Fibroblast of gingiva (primary cell): ENCODE measurements at regions not wholly inside any gene's neighbourhood (a gene's known extent, or its start where the extent isn't known, plus 50 kb on each side); places are given as distances from the start of the nearest gene placed in this dataset.
"Not testable (repeated sequence)": the region's sequence is repeated elsewhere in the genome, so short reads cannot be mapped to it uniquely, and the experiment has no call there.

ENCODE experiments used
- DNase-seq: peaks from one replicate; pipeline ENCODE4 v3.0.0-alpha.2; 2011; ENCODE audit warnings: low read depth

DNA sequence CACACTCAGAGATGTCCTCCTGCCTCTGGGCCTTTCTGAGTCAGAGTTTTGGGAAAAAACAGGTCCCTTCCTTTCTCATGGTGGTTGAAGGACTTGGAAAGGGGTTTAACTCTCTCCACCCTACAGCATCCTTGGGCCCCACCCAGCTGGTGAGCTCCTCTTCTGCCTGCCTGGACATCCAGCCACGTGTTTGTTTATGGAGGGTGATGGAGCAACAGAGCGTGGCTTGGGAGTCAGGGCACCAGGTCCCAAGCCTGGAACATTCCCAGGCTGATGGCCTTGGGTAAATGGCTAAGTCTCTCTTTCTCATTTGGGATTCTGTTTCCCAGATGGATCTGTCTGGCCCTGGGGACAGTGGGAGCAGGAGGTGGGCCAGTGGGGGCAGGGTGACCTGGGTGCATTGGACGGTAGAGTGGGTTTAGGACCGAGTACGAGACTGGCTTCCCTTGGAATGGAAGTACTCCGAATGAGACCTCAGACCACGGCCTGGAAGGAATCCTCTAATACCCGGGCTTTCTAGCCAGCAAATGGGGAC is 141.1 kb upstream of the IRX2 start:
- DNase-seq: no peak

DNA sequence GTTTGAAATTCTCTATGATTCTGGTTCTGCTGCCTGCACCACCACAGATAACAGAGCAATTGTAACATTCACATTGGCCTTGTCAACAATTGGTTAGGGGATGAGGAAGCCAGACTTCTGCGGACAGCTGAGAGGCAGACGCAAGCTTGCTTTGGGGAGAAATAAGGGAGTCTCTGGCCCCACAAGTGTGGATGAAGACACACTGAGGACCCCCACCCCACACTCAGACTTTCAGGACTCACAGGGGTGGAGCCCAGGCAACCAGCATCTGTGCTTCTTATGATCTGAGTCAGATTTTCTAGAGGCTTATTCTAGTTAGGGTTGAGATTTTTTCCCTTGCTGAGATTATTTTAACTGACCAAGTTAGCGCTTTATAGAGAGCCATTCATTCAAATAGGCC is 140.3 kb upstream of the IRX2 start:
- DNase-seq: no peak

DNA sequence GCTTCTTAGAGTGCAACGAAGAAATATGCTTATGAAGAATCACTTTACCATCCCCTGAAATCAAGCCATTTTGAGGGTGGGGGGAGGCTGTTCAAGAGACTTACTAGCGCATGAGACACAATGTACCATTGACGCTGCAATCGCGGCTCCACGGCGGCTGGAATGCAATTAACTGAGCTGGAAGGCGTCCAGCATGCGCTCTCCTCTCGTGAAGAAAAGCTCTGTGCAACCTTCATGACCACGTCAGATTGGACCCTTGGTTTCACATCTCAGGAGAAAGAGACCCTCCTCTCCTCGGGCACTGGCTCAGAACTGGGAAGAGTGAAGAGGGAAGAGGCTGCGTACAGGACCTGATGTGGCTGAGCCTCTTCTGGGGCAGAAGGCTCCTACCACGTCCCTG is 138.5 kb upstream of the IRX2 start:
- DNase-seq: no peak

DNA sequence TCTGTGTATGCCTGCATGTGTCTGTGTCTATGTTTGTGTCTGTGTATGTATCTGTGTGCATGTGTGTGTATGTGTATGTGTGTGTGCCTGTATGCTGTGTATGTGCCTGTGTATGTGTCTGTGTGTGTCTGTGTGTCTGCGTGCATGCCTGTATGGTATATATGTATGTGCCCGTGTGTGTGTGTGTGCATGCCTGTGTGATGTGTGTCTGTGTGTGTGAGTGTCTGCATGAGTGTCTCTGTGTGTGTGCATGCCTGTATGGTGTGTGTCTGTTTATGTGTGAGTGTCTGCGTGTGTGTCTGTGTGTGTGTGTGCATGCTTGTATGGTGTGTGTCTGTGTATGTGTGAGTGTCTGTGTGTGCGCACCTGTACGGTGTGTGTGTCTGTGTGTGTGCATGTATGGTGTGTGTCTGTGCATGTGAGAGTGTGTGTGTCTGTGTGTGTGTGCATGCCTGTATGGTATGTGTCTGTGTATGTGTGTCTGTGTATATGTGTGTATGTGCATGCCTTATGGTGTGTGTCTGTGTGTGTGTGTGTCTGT is 137.1 kb upstream of the IRX2 start:
- DNase-seq: no peak

DNA sequence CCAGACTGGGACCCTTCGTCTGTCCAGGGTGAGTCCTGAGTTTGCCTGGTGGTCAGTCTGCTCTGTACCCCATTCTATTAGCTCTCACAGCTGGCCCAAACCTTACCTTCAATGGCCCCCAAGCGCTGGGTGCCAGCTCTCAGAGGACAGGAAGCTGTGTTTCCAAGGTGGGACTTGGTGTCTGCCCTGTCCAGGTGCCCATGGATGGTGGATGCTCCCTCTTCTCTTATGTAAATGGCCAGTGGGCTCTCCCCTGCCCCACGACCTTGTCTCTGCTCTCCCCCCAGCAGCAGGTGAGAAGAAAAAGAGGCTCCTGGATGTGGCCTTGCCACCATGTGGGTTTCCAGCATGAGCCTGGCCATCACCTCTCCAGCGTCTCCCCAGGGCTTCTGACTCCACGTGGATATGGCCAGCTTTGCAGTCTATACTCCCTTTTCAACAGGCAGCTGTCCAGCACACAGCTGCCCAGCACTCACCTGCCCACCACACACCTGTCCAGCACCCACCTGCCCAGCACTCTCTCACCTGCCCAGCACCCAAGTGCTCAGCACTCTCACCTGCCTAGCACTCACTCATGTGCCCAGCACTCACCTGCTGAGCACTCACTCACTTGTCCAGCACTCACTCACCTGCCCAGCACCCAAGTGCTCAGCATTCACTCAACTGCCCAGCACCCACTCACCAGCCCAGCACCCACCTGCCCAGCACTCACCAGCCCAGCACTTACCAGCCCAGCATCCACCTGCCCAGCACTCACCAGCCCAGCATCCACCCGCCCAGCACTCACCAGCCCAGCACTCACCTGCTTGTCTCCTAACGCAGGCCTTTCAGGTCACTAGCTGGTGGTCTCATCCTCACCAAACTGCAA is 136.2 kb upstream of the IRX2 start:
- DNase-seq: no peak

DNA sequence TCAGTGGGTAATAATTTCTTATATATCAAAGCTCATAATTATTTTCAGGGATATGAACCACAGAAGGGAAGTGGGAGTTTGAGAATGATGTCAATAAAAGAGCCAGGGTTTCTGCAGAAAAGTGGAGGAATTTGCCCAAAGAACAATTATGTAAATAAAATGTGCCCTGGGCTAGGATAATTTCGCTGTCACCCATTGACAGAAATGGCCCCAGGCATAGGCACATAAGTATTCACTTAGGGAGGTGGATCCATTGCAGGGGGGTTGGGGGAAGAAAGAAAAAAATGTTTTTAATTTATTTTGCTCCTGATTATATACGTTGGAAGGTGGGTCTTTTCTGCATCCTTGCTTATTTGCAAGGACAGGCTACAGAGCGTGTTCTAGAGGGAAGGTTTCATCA is 135.1 kb upstream of the IRX2 start:
- no peak for DNase-seq

DNA sequence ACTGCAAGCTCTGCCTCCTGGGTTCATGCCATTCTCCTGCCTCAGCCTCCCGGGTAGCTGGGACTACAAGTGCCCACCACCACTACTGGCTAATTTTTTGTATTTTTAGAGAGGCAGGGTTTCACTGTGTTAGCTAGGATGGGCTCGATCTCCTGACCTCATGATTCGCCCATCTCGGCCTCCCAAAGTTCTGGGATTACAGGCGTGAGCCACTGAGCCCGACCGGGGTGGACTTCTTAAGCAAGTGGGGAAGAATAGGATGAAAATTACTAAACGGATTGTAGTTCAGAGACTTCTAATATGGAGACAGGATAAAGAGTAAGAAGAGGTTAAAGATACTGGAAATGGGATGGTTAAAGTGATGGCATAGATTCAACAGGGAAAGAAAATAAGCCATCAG is 132.3 kb upstream of the IRX2 start:
- DNase-seq: no peak

DNA sequence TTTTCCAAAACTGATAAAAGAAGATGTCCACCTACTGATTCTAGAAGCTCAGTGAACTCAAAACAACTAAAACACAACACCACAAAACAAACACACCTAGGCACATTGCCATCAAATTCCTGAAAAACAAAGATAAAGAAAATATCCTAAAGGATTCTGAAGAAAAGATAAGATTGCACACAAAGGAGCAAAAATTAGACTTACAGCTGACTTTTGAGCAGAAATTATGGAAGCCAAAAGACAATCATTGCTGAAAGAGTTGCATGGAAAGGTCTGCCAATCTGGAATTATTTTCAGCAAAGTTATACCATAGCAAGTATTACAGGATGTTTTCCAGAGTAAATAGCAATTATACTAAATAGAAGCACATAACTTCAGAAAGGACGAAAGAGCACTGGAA is 128.2 kb upstream of the IRX2 start:
- DNase-seq: no peak

DNA sequence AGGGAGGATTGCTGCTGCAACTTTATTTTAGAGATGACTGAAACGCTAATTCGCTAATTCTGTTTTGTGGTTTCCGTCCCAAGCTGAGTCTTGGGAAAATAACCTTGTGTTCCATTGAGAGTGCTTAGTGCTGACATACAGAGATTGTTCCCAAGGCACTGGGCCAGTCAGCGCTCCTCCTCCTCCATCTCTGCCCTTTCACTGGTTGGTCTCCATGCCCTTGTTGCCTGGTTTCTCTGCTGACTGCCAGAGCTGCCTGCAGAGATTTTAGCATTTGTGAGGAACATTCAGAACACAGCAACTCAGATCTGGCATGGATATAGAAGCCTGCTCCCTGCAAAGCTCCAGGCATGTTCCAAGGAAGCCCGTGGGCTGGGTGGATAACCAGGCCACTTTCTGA is 126.0 kb upstream of the IRX2 start:
- no peak for DNase-seq

DNA sequence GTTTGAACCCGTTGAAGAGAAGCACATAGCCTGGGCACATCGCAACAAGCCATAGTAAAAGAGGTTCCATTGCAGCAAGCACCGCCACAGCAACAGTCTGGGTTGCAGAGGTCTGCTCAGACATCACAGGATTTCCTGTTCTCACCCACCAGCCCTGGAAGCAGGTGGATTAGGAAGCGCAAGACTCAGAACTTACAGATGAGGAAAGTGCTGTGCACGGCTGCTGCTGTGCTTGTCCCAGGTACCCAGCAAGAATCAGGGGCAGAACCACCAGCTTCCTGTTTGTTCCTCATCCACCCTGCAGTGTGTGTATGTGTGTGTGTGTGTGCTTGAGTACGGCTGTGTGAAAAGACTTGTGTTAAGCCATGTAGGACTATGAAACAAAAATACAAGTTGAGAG is 124.7 kb upstream of the IRX2 start:
- DNase-seq: no peak

DNA sequence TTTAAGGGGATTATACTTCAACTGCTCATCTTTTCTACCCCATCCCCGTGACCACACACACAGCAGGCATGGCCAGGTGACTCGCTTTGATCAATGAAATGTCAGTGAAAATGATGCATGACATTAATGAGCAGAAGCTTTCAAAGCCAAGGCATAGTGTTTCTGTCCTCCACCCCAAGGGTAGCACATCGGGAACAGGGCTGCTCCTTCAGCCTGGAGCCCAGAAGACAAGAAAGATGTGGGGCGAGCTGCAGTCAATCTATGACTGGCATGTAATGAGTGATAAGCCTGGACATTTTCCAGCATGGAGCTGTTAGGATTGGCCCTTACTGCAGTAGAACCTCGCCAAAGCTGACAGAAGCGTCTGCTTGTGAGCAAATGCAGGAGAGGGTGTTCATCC is 122.6 kb upstream of the IRX2 start:
- no peak for DNase-seq

DNA sequence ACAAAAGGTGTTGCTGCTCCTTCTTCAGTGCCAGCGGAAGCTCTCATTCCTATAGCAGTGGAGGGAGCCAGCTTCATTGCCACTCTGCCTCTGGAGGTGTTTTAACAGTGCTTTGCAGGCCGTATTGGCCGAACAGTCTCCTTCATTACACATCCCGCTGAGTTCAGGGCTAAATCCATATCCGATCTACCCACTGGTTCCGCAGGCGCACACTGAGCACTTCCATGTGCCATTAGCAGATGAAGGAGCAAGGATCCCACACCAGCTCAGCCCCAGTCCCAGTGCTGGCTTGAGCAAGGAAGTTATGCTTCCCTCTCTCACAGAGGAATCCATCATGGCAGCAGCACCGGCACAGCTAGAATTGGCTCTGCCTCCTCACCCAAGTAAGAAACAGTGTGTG is 121.2 kb upstream of the IRX2 start:
- no peak for DNase-seq

DNA sequence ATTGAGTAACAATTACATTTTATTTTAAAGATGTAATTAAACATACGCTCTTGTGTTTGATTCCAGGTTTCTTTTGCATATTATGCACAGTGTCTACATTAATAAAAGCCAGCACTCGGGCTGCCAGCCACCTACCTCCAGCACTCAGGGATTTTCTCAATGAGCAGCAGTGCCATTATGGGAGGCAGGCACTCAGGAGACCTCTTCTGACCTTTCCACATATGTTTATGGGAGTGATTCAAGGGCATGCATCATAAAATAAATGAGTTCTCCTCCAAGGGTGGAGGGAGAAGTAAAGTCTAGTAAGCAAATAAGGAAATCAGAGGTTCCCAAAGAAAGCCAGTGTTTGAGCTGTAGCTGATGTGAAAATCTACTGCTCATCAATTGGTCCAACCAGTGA is 119.8 kb upstream of the IRX2 start:
- DNase-seq: no peak

DNA sequence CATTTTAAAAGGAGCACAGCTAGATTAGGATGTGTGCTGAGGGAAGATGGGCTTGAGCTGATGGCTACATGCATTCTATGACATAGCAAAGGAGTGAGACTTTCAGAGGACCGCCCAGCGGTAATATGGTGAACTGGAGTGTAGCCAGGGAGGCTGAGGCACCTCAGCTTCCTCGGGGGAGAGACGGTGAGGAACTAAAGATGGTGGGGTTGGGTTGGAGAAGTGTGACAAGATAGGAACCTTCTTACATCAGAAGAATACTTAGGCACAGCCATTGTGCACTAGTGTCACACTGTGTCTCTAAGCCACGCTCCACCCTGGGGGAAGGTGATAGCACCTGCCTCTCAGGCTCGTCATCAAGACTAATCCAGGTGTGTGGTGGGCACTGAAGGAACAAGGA is 118.0 kb upstream of the IRX2 start:
- DNase-seq: no peak

DNA sequence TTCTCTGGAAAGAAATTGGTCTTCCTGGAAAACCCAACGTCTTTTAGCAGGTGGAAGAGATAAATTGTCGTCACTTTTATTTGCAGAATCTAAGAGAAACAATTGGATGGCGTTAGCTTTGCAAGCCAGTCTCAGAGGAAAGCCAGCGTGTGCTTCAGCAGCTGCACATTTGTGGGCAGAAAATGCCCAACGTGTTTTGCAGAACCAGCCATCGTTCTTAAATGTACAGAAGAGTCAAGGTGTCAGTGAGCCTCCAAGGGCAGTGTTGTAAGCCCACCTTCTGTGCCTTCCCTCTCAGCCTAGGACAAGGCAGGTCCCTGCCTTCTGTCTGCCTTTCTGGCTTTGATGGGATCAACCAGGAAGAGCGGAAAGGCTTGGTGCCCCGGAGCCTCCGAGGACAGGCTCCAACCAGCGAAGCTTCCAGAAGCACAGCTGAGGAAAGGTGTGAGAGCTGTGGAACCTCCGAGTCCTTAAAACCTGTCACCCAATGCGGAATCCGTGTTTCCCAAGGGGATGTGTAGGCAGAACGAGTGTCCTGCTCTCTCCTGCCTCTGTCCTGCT is 116.0 kb upstream of the IRX2 start:
- DNase-seq: no peak

DNA sequence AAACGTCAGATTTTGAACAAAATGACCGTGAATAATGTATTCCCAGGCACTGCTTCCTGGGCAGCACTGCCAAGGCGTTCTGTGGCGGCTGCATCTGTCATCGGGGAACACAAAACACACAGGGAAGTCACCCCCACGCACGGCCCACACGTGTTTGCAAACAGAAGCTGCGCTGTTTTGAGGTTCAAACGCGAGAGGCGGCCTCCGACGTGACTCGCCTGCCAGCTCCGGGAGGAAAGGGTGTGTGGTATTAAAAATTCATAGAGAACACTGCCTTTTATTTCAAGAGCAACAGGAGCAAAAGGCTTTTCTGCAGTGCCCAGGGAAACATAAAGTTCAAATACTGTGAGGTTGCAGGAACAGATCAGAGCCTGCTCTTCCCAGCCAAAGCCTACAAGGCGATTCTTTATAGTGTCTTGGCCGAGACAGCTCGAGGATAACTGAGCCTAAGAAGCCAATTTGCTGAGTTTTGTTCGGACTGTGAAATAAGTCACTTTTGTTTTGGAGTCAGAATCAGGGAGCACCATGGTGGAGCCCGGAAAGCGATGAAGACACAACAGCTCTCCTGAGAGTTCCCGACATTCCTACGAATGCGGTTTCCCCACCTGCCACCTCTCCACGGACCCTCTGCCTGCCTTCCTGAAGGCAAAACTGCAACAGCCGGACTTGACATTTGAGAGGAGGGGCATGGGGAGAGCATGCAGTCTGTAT is 115.3 kb upstream of the IRX2 start:
- DNase-seq: no peak

DNA sequence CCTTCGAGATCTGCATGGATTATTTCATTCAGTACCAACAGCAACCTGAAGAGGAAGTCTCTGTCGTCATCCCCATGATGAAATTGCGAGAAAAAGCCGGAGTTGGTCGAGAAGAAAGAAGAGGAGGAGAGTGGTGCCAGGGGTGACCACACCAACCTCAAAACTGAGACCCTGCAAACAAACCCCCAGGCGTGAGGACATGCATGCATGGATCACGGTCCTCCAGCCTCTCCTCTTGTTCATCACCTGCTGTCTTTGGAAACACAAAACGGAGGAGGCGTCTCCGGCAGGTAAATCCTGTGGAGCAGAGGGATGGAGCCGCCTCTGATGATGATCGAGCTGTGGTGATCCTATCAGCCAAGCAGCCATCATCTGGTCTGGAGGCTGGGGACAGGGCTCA is 114.4 kb upstream of the IRX2 start:
- DNase-seq: no peak

DNA sequence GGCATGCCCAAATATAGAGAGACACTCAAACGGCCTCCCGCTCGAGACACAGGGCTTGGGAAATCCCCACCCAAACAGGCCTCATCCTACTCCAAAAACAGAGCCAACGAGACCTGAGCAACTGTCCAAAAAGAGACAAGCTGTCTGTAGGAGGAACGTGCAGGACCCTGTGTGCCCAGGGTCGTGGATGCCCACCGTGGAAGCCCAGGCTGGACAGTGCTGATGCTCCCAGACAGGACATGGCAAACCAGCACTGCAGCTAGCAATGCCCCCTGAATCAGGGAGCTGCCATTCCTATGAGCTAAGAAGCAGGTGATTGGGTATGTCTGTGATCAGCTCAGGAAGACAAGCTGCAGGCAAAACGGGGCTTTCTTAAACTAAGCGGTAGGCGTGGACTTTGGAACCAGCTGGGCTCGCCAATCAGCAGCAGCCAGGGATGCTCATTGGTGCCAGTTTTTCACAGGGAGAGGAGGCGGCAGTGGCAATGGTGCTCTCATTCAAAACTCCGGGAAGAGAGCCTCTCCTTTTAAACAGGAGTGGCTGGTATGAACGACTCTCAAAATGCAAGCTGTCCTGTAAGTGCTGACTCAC is 113.1 kb upstream of the IRX2 start:
- DNase-seq: no peak

DNA sequence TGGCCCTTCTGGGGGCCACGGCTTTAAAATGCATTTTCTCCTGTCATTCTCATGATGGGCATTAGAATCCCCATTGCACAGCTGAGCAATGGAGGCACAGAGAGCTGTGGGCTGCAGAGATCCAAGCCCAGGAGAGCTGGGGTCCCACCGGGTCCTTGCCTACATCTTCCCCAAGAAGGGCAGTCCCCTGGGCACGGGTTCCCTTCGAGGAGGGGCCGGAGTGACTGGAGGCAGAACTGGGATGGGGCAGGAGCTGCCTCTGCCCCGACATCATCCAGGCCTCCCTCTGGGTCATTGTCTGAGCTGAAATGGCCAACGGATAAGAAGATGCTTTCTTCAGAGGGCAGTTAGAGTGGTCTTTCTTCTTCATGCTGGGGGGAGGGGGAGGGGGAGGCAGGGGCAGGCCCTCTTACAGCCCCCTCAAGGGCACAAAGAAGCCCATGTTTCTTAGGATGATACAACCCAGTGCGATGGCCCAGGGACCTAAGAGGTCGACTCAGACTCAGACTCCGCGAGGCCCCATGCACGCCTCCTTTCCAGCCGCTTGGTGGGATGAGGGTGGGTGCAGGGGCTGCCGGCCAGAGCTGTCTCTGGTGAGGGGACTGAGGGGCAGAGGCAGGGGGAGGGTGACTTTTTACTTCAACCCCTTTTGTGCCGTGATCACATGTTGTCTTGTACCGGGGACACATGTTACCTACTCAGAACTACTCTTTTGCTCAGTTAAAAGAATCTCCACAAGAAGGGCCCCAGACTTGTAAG is 112.4 kb upstream of the IRX2 start:
- DNase-seq: no peak

DNA sequence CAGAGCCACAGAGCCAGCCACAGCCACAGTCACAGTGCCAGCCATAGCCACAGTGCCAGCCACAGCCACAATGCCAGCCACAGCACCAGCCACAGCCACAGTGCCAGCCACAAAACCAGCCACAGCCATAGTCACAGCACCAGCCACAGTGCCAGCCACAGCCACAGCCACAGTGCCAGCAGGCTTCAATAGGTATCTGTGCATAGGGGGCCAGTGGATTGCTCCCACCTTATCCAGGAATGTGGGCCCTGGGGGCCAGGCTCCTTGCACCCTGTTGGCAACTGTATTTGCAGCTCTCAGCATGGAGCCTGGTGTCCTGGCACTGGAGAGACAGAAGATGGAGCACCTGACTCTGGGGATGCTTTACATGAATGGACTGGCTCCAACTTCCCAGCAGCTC is 111.7 kb upstream of the IRX2 start:
- no peak for DNase-seq

DNA sequence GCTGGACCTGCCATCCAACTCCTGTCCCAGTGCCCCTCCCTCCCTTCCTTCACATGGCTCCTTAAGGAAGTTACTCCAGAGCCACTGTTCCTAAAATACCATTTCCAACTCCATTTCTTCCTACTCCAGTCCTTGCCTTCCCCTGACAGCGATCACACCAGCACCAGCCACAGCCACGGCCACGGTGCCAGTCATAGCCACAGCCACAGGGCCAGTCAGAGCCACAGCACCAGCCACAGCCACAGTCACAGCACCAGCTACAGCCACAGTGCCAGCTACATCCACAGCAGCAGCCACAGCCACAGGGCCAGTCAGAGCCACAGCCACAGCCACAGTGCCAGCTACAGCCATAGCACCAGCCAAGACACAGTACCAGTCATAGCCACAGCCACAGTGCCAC is 110.7 kb upstream of the IRX2 start:
- DNase-seq: not testable (repeated sequence)

DNA sequence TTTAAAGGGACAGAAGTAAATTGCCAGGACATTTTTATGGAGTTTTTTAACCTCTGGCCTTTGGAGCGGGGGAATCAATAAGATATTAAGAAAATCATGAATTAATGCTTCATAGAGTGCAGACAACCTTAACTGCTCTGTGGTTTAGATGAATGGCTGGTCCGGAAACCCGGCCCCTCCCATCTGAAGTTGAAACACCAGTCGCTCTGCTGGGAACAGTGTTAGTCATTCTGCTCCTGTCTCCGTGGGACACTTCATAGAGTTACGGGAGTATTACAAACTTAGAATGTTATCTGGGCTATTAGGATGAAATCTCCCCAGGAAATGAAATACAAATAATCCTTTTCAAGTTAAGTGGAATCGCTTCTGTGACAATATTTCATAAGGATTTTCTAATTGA is 110.1 kb upstream of the IRX2 start:
- DNase-seq: no peak
